Stomach (tissue), 8 donors: ENCODE measurements at regions not wholly inside any gene's neighbourhood (a gene's known extent, or its start where the extent isn't known, plus 50 kb on each side); places are given as distances from the start of the nearest gene placed in this dataset.
"Not testable (repeated sequence)": the region's sequence is repeated elsewhere in the genome, so short reads cannot be mapped to it uniquely, and the experiment has no call there.

Experiments used
- DNase-seq, 2 donors: peaks; one replicate each; pipeline versions ENCODE4 v3.0.0 to v3.0.0-alpha.2; 2013 to 2019
- H3K27ac ChIP-seq, 5 donors: fragments of 200-600 bp in 4 of 5; sonication (generic) in 4 of 5; one replicate each; pipeline ENCODE4 v1.5.1; 2013 to 2019; ENCODE audit warnings: mild to moderate bottlenecking in 1 of 5, moderate library complexity in 1 of 5
- H3K27me3 ChIP-seq, 3 donors: fragments of 200-600 bp; sonication (generic); one replicate each; pipeline ENCODE4 v1.5.1; 2017 to 2019; ENCODE audit warnings: mixed run types in 1 of 3
- H3K36me3 ChIP-seq, 4 donors: fragments of 200-600 bp; sonication (generic); 1 replicate in 3 of 4; 2 replicates in 1 of 4; pipeline ENCODE4 v1.5.1; 2016 to 2019
- H3K4me1 ChIP-seq, 4 donors: fragments of 200-600 bp; sonication (generic); one replicate each; pipeline ENCODE4 v1.5.1; 2016 to 2019
- H3K4me3 ChIP-seq, 4 donors: fragments of 200-600 bp; sonication (generic) in 3 of 4; one replicate each; pipeline ENCODE4 v1.5.1; 2016 to 2019; ENCODE audit warnings: mild to moderate bottlenecking in 1 of 4
- H3K9me3 ChIP-seq, 4 donors: fragments of 200-600 bp; sonication (generic); one replicate each; pipeline ENCODE4 v1.5.1; 2016 to 2019
- EP300 ChIP-seq: sonication (generic); formaldehyde crosslinking; IDR thresholded peaks from one replicate; pipeline ENCODE4 v1.6.1; 2017; ENCODE audit warnings: antibody characterized with exemption
- POLR2A ChIP-seq, 4 donors: fragments of 450-650 bp; IDR thresholded peaks; one replicate each; pipeline ENCODE4 v1.6.1; 2016; ENCODE audit warnings: antibody characterized with exemption in 4 of 4, control low read depth in 2 of 4, mild to moderate bottlenecking in 1 of 4, moderate library complexity in 1 of 4
- POLR2AphosphoS5 ChIP-seq, 3 donors: sonication (generic); formaldehyde crosslinking; IDR thresholded peaks; one replicate each; pipeline ENCODE4 v1.6.1; 2016; ENCODE audit warnings: antibody characterized with exemption in 3 of 3
- WGBS, 5 donors: extraction: QIAGEN DNeasy Blood & Tissue Kit in 3 of 5; methylation state at CpG; one replicate each; pipeline versions ENCODE4 v1.1.5 to v1.1.7; 2013 to 2018; 5-methylcytosine and 5-hydroxymethylcytosine counted together
- intact Hi-C: fragments of 100-400 bp; cut with DNase I; formaldehyde crosslinking; loops from one replicate; pipeline ENCODE4 v1.15.1; 2023; ENCODE audit warnings: low total_unique reads
- TF ChIP-seq, protein P1 (sequence below), 7 experiments: fragments of 450-650 bp in 4 of 7; fragments of 200-600 bp in 3 of 7; sonication (generic) in 3 of 7; IDR thresholded peaks; one replicate each; pipeline ENCODE4 v1.5.1; 2016 to 2019; ENCODE audit warnings: antibody characterized with exemption in 7 of 7, control low read depth in 2 of 7, mild to moderate bottlenecking in 1 of 7
- donor health status: healthy with polysubstance abuse.
- donor health status: Bipolar disorder and iron deficiency.
- donor health status: healthy.

DNA sequence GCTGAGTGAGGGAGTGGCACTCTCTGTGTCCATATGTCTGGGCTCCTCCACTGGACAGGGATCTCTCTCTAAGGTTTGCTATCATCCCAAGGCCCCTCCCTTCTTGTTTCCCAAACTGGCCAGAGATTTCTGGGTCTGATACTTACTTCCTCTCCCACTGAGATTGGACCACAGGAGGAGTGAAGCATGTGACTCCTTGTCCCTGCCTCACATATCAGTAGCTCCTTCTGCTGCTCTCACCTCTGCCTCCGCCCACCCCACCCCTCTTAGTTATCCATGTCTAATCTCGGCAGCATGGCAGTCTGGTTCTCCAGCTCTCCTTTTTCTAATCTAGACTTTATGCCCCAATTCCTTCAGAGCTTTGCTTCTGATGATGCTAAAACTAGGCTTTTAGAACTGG, 223.1 kb downstream of the RPLP1 start:
- no peak for DNase-seq
- TF ChIP-seq POLR2A (IDR thresholded peaks at IDR 0.05) (no peak), POLR2AphosphoS5 (IDR thresholded peaks at IDR 0.05) (no peak), EP300 (no peak)
- TF ChIP-seq, protein P1, sequence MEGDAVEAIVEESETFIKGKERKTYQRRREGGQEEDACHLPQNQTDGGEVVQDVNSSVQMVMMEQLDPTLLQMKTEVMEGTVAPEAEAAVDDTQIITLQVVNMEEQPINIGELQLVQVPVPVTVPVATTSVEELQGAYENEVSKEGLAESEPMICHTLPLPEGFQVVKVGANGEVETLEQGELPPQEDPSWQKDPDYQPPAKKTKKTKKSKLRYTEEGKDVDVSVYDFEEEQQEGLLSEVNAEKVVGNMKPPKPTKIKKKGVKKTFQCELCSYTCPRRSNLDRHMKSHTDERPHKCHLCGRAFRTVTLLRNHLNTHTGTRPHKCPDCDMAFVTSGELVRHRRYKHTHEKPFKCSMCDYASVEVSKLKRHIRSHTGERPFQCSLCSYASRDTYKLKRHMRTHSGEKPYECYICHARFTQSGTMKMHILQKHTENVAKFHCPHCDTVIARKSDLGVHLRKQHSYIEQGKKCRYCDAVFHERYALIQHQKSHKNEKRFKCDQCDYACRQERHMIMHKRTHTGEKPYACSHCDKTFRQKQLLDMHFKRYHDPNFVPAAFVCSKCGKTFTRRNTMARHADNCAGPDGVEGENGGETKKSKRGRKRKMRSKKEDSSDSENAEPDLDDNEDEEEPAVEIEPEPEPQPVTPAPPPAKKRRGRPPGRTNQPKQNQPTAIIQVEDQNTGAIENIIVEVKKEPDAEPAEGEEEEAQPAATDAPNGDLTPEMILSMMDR (IDR thresholded peaks at IDR 0.05), result no peak
- Histone ChIP-seq H3K27me3 (no peaks in the 10 kb centered on the region), H3K27ac (no peak overlapping the region), H3K36me3 (no peaks in the 10 kb centered on the region), H3K9me3 (no peaks in the 10 kb centered on the region), H3K4me1 (no peaks in the 10 kb centered on the region), H3K4me3 (no peak overlapping the region)
- intact Hi-C loops, result no loop called here
- WGBS, 5 donors, result 57 to 72% (median 71%) methylated on average over 2 of the region's 2 CpGs

DNA sequence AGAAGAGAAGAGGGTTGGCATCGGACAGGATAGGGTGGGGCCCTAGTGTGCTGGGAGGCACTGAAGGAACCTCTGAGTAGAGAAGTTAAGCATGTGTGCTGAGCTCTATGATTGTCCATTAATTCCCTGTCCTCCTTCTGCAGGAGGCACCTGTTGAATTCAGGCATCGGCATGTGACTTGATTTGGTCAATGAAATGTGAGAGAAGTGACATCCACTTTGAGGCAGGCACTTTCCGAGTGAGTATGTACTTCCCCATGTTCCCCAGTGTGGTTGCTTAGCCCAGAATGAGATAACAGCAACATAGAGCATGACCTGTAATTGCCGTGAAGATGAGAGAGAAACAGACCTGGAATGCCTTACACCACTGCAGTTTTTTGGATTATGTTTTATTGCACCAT, 224.8 kb downstream of the RPLP1 start:
- no peak for DNase-seq
- WGBS, 5 donors, result 66 to 83% (median 77%) methylated on average over 4 of the region's 4 CpGs
- TF ChIP-seq EP300 (no peak), POLR2AphosphoS5 (IDR thresholded peaks at IDR 0.05) (no peak), POLR2A (IDR thresholded peaks at IDR 0.05) (no peak)
- TF ChIP-seq, protein P1 (IDR thresholded peaks at IDR 0.05), result no peak
- no peaks in the 10 kb centered on the region for H3K4me1 ChIP-seq
- H3K36me3 ChIP-seq, result no peaks in the 10 kb centered on the region
- no peak overlapping the region for H3K4me3 ChIP-seq
- intact Hi-C loops, result no loop called here
- no peak overlapping the region for H3K27ac ChIP-seq
- peaks cover 0 to 3% (median 2%) of the 10 kb centered on the region in 4 donors for H3K9me3 ChIP-seq
- no peaks in the 10 kb centered on the region for H3K27me3 ChIP-seq

DNA sequence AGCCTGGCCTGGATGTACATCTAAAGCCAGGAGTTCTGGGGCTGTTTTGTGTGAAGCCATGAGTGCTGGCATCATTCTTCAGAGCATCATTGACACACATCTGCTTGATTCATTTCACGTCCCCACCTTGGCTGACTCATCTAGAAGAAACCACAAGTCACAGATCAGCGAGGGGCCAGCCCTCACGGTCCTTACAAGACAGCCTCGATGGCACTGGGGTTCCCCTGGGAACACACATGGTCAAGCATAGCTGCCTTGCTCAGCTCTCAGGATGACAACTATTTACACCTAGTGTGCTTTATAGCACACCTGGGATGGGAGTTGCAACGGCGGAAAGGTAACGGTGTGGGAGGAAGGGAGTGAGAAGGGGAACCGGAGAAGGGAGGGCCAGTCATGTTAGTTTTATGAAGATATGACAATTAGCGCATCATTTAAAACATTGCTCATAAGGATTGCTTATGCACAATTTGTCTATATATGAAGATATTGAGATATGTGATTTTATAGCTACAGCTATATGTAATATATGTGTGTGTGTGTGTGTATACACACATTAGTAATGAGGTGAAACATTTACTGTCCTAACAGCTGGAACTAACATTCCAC, 227.1 kb downstream of the RPLP1 start:
- no peaks in the 10 kb centered on the region for H3K27me3 ChIP-seq
- intact Hi-C loops, result no loop called here
- DNase-seq, result no peak
- no peak overlapping the region for H3K27ac ChIP-seq
- no peak overlapping the region for H3K4me3 ChIP-seq
- H3K36me3 ChIP-seq, result no peaks in the 10 kb centered on the region
- H3K9me3 ChIP-seq, result peaks cover 0 to 11% (median 8%) of the 10 kb centered on the region in 4 donors
- 72 to 87% (median 85%) methylated on average over 9 of the region's 9 CpGs for WGBS, 5 donors
- TF ChIP-seq, protein P1 (IDR thresholded peaks at IDR 0.05), result no peak
- H3K4me1 ChIP-seq, result no peaks in the 10 kb centered on the region

DNA sequence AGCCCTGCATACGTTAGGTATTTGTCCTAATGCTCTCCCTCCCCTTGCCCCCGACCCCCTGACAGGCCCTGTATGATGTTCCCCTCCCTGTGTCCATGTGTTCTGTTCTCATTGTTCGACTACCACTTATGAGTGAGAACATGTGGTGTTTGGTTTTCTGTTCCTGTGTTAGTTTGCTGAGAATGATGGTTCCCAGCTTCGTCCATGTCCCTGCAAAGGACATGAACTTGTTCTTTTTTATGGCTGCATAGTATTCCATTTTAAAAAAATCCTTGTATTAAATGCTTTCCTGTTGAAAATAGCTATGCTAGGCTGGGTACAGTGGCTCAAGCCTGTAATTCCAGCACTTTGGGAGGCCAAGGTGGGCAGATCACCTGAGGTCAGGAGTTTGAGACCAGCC, 232.2 kb downstream of the RPLP1 start:
- H3K4me3 ChIP-seq, DNase-seq, H3K27ac ChIP-seq, H3K4me1 ChIP-seq, H3K27me3 ChIP-seq, intact Hi-C loops, H3K36me3 ChIP-seq: not testable (repeated sequence)
- H3K9me3 ChIP-seq, result peaks cover 0 to 34% (median 30%) of the 10 kb centered on the region in 4 donors
- 85 to 93% (median 88%) methylated on average over 4 of the region's 4 CpGs for WGBS, 5 donors

DNA sequence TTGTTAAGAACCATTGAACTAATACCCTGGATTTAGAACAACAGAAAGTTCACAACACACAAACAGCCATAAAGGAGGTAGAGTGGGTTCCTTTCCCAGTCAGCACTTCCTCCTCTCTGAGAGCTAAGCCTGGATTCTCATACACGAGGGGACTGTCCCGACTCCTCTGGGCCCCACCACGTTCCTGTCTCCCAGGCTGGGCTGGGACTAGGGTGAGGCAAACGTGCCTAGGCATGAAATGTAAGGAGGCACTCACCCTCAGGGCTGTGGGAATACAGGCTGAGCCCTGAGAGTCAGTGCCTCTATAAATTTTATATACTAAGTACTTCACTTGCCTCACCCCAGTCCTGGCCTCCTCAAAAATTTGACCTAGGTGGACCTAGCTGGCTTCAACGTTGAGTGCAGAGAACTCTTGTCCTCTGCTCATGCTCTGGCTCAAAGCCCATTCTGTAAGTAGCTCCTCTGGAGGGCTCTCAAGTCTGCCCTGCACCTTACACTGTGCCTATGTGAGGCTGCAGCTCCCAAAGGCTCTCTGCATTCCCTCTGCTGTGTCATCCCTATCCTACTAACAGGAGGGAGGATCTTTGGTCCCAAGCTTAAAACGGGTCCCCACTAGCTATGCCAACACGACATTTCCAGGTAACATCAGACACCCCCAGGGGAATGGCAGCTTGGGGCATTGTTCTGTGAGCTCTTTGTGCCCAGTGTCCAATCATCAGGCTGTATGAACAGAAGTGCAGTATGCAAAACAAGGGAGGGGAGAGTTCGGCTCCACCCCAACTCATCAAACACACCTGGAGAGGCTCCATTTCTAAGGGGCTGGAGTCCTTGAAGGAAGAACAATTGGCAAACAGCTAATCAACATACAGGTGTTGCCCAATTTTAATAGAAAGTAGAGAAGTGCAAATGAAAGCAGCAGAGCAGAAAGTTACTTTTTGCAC, 233.2 kb downstream of the RPLP1 start:
- WGBS, 5 donors, result 56 to 72% (median 65%) methylated on average over 8 of the region's 8 CpGs
- H3K27ac ChIP-seq, result no peak overlapping the region
- intact Hi-C loops, result no loop called here

More for the DNA sequence above, 233.2 kb downstream of the RPLP1 start:
- DNase-seq, result no peak
- H3K27me3 ChIP-seq, result no peaks in the 10 kb centered on the region
- H3K36me3 ChIP-seq, result no peaks in the 10 kb centered on the region
- H3K9me3 ChIP-seq, result peaks cover 0 to 41% (median 35%) of the 10 kb centered on the region in 4 donors
- H3K4me3 ChIP-seq, result no peak overlapping the region
- TF ChIP-seq, protein P1 (IDR thresholded peaks at IDR 0.05), result no peak
- TF ChIP-seq EP300 (no peak), POLR2A (IDR thresholded peaks at IDR 0.05) (no peak), POLR2AphosphoS5 (IDR thresholded peaks at IDR 0.05) (no peak)
- H3K4me1 ChIP-seq, result no peaks in the 10 kb centered on the region
